ENCODE measurements at regions not wholly inside any gene's neighbourhood (a gene's known extent, or its start where the extent isn't known, plus 50 kb on each side); places are given as distances from the start of the nearest gene placed in this dataset.
"Not testable (repeated sequence)": the region's sequence is repeated elsewhere in the genome, so short reads cannot be mapped to it uniquely, and the experiment has no call there.

DNA sequence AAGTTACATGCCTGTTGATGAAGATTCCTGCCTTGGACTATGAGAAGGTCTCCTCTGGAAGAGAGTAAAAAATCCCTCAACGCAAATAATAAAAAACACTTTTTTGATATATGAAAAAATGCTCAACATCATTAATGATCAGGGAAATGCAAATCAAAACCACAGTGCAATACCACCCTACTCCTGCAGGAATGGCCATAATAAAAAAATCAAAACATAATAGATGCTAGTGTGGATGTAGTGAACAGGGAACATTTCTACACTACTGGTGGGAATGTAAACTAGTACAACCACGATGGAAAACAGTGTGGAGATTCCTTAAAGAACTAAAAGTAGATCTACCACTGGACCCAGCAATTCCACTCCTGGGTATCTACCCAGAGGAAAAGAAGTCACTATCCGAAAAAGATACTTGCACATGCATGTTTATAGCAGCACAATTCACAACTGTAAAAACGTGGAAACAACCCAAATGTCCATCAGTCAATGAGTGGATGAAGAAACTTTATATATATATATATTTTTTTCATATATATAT, 352.1 kb downstream of the SOX9 start:
- DNase-seq (ENCODE audit: low read depth): not testable (repeated sequence)

DNA sequence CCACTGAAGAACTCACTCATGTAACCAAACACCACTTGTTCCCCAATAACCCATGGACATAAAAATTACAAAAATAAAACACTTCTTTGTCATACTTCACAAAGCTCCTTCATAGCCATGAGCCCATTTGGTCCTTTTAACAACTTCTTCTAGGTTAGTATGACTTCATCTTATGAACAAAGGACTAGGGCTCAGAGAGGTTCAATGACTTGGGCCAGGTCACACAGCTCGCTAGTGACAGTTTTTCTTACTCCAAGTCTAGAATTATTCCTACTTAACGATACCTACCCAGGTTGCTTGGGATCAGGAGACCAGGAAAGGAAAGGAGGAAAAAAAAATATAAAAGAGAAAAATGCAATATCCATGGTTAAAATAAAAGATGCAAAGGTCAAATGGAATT, 353.4 kb downstream of the SOX9 start:
- no peak for DNase-seq (ENCODE audit: low read depth)

DNA sequence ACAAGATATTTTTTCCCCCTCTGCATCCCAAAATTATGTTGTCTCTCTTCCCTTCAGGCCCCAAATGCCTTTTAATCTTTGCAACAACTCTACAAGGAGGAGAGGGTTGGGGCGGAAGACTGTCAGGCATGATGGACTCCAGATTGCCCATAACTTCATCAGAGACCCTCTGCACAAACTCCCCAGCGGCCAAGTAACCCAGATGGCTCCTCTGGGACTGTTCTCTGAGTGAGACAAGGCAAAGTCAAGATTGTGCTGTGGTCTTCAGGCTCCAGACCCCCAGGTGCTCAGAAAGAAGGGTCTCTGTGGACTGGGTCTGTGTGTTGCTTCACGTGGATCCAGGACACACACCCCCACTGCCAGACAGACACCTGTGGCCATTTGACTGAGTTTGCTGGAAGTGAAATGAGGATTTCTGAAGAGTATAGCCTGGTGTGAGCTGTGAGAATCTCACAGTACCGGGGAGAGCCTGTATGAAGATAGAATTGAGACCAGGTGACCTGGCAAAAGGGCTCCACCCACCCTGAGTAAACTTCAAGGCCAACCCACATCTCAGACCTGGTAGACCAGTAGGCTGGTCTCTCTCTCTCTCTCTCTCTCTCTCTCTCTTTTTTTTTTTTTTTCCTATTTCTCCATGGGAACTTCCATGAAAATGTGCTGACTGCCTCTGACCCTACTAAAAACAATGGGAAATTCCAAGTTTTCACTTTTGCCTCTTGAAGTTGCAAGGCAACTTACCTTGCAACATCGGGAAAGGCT, 354.1 kb downstream of the SOX9 start:
- DNase-seq (ENCODE audit: low read depth): no peak

DNA sequence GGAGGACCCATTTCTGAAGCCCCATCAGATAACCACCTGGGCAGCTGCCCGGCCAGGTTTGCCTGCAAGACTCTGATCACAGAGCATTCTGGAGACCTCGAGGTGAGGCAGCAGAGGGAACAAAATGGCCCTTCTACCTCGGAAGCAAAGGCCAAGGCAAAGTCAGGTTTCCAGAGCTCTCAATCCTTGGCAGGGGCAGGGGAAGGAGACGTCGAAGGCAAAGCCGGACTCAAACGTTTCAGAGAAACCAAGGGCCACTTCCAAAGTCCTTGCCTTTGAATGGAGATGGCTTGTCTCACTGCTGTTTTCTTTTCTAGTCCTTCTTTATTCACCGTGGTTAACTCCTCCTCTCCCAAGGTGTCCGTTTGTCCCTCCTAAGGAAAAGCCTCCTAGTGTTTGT, 355.3 kb downstream of the SOX9 start:
- DNase-seq (ENCODE audit: low read depth): no peak

DNA sequence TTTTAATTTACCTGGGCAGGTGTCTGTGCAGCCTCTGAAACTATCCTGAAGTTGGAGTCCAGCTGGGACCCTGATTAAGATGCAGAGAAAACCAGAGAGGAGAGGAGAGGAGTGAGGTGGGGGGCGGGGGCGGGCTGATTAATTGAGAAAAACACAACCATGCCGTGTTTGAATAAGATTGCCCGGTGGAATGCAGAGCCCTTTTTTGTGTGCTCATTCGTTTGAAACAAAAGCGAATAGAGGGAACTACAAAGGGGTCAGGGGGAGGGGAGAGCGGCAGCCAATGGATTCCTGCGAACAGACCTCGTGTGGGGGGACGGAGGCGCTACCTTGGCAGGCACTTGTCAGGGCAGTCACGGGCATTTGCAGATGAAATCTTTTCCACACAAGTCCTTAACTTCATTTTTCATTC, 355.8 kb downstream of the SOX9 start:
- DNase-seq (ENCODE audit: low read depth): no peak

DNA sequence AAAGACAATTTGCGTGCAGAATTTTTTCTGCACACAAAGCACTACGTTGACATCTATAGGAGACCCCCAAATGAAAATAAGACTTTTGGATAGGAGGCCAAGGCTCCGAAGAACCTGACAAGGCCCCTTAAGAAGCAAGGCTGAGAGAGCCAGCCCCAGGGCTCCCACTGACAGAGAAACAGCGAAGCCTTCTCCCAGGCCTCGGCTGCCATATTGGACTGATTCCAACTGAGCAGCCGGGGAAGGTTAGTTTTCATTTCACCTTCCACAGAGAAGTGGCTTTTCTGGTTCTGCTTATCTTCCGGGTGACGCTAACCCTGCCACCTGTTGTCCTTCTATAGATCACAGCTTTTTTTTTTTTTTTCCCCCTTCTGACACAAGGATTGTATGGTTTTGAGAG, 356.7 kb downstream of the SOX9 start:
- DNase-seq (ENCODE audit: low read depth): no peak

DNA sequence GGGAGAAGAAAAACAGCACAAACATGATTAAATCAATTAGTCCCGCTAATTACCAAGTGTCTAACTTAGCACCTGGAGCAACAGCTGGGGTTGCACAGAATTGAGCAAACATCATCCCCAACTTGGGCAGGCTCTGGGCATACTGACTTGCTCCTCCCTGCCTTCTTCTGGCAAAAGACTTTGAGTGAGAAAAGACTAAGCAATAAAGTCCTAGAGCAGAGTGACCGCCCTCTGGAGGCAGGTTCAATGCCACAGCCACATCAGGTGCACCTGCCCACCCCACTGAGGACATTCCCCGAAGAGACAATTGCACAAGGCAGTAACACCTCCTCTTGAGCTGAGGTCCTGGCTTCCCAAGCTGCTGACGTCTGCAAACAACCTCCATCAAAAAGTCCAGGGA, 358.3 kb downstream of the SOX9 start:
- DNase-seq (ENCODE audit: low read depth): no peak

DNA sequence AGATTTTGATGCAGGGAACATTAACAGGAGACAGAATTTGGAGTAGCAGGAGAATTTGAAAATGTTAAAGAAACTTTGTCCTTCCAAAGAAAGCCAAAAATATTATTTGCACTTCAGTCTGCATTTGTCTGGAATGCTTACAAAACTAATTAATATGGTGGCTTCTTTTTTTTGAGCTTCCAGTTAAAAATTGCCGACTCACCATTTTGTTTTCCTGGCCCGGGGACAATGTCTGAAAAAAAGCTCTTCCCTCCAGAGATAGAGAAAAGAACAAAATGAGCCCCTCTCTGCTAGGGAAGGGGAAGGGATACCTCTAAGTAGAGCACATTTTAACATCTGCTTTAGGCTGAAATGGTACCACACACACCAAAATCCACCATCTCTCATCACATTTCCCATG, 360.8 kb downstream of the SOX9 start:
- DNase-seq (ENCODE audit: low read depth): no peak

DNA sequence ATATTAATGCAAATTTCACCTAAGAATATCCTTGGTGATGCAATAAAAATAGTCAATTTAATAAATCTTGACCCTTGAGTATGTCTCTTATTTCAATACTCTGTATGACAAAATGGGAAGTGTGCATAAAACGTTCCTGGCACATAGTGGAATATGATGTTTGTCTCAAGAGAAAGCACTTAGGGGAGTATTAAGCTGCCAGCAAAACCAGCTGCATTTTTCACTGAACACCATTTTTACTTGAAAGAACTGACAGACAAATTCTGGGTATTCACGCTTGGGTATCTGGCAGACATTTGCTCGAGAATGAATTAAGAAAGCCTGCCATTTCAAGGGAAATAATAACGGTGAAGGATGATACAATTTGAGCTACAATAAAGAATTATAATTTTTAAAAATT, 364.8 kb downstream of the SOX9 start:
- DNase-seq (ENCODE audit: low read depth): no peak

DNA sequence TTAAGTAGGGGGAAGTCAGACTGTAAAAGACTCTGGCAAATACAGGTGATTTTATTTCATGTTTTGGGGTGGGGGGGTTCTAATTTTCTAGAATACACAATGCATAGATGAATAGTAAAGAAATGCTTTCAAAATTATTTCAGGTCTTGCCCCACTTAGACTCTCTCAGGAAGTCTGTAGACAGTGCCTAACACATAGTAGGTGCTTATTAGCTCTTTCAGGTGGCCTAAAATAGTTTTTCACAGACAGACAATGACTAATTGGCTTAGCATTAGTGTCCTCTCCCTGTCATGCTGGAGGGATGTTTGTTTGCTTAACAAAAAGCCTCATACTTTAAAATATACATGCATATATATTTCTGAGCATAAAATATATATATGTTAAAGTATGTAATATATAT, 366.0 kb downstream of the SOX9 start:
- DNase-seq (ENCODE audit: low read depth): no peak

DNA sequence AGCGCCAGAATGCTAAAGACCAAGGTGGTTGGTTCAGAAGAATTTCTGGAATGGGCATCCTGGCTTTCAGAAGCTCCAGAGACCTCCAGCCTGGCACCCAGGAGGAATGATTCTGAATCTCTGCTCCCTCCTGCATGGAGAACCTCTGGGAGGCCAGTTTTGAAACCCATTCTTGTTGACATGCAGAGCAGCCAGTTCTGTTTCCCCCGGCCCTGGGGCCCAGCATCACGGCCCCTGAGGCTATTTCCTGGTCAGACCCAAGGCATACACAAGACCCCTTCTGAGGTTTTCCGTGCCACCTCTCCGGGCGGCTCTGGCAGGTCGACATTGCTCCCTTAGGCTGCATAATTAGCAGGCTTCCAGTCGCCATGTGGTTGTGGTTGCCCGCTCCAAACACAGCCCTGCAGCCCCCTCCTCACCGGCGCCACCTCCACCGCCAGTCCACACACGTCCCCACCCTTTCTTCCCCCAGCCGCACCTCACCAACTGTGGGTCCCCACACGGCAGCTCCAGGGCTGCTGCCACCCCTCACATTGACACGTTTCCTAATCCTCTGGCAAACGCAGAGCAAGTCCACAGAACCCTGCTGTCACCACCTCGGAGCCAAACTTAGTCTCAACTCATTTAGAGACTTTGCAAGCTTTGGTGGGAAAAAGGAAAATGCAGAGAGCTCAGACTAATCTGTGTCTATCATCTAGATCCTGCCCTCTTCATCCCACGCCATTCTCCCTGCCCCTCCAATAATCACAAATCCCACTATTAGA, 367.1 kb downstream of the SOX9 start:
- no peak for DNase-seq (ENCODE audit: low read depth)

DNA sequence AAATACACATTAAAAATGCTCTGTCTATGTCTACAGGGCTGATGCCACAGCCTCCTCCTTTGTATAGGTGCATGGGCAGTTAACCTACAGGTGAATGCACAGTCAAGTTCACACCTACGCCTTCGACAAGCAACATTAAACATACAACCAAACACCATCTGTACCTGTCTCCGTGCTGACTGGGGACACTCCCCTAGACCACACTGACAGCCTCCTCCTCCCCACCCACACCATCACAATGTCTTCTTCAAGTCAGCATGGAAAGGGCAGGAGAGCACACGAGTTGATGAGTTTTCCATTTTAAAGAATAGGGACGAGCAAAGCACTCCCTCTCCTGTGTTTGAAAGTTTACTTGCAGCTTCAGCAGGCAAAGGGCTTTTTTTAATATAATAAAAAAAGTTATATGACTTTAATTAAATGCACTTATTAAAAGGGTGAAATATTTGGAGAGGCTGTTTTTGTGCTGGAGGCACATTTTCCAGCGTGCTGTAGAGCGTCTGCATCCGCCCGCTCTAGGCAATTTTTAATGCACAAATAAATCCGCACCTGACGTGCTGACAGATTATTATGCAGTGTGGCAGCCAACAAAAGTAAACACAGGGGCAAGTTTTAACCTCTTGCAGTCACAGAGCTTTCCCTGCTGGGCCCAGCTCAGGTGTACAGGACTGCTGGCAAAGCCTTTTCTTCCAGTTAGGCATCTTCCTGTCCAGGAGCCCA, 367.9 kb downstream of the SOX9 start:
- DNase-seq (ENCODE audit: low read depth): no peak

DNA sequence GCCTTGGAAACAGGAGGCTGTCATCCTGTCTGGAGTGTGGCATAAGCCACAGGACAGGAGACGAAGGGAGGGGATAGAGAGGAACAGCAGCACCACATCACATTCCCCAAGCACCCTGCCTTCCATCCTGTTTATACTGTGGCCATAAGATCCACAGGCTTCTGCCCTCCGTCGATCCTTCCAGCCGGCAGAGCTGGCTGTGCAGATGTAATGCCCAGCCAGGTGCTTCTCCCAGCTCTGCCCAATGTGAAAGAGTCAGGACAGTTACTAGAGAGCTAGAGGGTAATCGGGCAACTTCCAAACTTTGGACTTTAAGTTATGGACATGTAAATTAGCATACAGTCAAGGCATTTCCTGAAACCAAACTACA, 368.4 kb downstream of the SOX9 start:
- DNase-seq (ENCODE audit: low read depth): no peak

DNA sequence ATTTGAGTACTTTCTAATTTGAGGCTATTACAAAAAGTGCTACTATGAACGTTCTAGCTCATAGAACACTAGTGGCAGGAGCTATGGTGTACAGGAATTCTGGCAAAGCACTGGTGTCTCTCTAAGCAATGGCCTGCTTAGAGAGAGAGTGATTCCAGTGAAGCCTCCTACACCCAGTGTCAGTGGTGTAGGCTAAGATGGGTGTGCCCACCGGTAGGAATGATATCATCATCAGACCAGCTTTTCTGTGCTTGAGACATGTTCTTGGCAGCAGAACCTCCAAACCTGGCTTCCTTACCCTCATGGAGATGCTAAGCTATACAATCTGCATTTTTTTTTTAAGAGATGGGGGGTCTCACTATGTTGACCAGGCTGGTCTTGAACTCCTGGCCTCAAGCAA, 370.3 kb downstream of the SOX9 start:
- DNase-seq (ENCODE audit: low read depth): no peak

DNA sequence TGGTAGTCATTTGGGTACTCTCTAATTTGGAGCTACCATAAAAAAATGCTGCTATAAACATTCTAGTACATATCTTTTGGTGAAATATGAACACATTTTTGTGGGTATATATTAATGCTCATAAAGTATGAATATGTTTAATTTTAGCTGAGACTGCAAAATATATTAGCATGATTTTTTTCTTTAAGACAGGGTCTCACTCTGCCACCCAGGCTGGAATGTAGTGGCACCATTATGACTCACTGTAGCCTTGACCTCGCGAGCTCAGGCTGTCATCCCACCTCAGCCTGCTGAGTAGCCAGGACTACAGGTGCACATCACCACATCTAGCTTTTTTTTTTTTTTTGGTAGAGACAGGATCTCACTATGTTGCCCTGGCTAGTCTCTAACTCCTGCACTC, 371.7 kb downstream of the SOX9 start:
- no peak for DNase-seq (ENCODE audit: low read depth)

DNA sequence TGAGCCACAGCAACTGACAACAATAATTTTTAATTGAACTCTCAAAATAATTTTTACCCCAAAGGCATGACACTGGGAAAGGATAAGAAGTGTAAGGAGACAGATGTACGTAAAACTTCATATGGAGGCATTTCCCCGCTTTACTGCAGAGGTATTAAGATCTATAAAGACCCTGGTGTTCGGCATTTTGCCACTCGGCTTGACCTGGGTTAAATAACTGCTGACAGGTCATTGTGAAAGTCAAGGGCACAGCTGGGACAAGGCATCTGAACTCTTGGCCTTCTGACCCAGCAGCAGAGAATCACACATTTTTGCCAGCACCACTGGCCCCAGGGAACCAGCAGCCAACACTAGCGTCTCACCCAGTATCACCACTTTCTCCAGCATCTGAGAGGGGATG, 372.1 kb downstream of the SOX9 start:
- DNase-seq (ENCODE audit: low read depth): no peak

DNA sequence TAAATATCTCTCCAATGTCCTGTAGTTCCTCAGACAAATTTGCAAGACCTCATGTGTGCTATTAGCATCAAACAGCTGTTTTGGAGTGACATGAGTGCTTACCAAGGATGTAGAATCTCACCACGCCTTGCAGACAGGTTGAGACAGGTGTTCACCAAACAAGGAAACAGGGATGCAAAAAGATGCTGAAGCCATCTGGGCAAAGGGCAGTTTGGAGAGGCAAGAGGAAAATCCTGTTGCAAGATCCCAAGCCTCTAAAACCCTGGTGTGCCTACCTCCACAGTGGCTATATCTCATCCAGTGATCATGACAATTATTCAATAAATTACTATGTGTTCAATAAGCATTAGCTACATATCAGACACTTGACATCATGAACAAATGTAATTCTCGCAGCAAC, 373.7 kb downstream of the SOX9 start:
- DNase-seq (ENCODE audit: low read depth): no peak

DNA sequence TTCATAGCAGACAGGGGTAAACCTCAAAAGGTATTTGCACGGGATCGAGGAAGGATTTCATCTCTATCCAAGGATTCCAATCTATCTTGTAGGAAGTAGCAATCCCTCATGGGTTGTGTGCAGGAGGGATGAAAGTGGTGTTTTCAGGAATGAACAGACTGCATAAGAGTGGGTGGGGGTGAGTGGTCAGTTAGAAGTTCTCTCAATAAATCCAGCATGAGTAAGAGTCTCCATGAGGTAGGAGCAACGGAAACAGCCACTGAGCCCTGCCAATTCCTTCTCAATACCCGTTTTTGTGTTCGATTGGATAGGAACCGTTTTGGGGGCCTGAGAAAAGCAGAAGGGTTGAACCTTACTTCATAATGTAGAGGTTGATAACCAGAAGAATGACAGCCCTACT, 375.6 kb downstream of the SOX9 start:
- DNase-seq (ENCODE audit: low read depth): no peak

DNA sequence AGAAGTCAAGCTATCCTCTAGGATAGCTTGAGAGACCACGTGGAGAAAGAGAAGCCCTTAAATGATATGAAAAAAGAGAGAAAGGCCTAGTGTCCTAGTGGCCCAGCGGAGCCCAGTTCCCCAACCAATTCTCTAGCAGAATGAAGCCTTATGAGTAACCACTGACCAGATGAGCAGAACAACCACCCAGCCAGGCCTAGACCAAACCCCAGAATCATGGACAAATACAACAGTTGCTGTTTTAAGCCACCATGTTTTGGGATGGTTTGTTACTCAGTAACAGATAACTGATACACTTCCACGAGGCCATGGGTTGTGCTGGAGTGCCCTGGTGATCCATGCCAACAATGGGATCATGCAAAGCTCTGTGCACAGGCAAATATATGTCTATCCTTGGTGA, 377.1 kb downstream of the SOX9 start:
- no peak for DNase-seq (ENCODE audit: low read depth)

DNA sequence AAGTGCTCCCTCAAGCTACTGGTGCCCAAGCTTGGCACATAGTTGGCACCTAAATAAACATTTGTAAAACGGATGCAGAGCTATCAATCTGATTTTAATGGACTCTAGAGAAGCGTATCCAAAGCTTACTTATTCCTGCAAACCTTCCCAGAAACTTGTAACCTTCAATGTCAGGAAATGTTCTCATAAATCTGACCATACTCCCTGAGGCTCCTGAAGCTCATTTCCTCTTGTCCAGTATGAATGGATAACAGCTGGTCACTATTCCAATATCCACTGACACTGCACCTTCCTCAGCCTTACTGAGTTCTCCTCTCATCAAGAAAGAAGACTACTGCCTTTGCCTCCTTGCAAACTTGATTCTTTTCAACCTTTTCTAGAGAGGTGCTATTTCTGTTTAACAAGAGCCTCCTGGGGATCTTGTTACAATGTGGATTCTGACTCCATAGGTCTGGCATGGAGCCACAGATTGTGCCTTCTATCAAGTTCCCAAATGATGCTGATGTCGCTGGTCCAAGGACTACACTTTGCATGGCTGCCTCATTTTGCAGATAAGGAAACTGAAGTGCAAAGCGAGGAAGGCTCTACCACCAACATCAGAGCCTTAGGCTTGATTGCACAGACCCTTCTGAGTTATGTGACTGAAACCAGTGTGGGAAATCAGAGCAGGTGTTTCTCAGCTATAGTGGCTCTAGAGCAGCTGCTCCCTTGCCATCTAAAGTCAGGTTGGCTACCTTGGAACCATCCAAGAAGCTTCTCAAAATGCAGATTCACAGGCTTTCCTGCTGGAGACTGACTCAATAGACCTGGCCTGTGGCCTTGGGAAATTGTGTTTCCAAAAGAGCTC, 377.8 kb downstream of the SOX9 start:
- no peak for DNase-seq (ENCODE audit: low read depth)

DNA sequence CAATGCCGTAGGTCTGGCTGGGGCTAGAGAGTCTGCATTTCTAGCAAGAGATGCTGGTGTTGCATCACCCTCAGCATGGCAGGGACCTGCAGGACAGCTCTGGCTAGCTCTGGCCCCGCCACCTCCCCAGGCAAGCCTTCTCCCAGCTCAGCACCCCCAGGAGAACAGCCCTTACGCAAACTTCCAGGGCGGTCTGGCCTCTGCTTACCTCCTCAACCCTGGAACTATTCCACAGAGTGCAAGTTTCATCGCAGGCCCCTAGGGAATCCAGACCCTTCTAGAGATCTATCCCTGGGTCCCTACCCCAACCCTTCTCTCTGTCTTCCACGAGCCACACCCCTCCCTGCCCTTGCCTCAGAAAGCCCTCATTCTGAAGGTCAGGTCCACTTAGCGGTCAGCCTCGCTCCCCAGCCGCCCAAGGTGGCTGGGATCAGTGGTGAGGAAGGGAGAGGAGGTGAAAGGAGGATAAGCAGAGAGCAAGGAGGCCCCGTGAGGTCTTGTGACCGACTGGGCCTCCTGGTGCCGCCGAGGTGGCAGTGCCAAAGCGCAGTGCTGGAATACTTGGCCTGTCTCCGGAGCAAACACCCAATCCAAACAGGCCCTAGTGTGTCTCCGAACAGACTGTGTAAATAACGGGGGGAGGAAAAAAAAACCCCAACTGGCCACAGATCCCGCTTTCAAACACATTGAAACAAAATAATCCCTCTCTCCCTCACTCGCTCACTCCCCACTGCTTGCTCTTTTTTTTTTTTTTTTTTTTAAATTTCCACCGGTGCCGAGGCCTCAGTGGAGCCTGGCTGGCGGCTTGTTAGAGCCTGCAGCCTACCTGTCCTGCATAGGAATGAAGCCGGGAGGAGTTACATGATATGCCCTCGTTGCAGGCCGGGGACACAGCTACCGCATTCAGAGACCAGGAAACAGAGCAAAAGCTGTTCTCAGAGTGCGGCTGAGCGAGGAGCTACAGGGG, 380.9 kb downstream of the SOX9 start:
- DNase-seq (ENCODE audit: low read depth): no peak
